ENCODE measurements at regions not wholly inside any gene's neighbourhood (a gene's known extent, or its start where the extent isn't known, plus 50 kb on each side); places are given as distances from the start of the nearest gene placed in this dataset.
A peak's percentile ranks its signal among the peaks of the same experiment; 100 is the strongest.

- CTCF ChIA-PET = interaction anchor here (0.7 kb wide), 1 partner anchor 27 kb away, joined by 3 read pairs; no protein-coding TSS in a partner anchor
- WGBS (ENCODE audit: missing lambda C conversion rate) = 3% methylated on average over 2 of the region's 2 CpGs
- H3K4me2 ChIP-seq = no peak overlapping the region
- DNase-seq (ENCODE audit: low read depth in 1 of 2, low spot score in 1 of 2) (no peak), FAIRE-seq (no peak), ATAC-seq (no peak)
- no peak overlapping the region for H3K4me3 ChIP-seq
- no peaks in the 10 kb centered on the region for H3K9me3 ChIP-seq
- POLR2A ChIA-PET = no interaction called here
- H3K27ac ChIP-seq = no peak overlapping the region
- no peaks in the 10 kb centered on the region for H3K4me1 ChIP-seq
- TF ChIP-seq NFE2L2 (conservative IDR thresholded peaks at IDR 0.05; ENCODE audit: low read length) (no peak), MYC (IDR thresholded peaks at IDR 0.05; ENCODE audit: borderline replicate concordance, low read length) (no peak), RCOR1 (IDR thresholded peaks at IDR 0.05; ENCODE audit: low read depth, low read length) (no peak), POLR2A (IDR thresholded peaks at IDR 0.05; ENCODE audit: low read length) (no peak), ZFP36 (IDR thresholded peaks at IDR 0.05; ENCODE audit: borderline replicate concordance, partially characterized antibody) (no peak), EHMT2 (IDR thresholded peaks at IDR 0.05; ENCODE audit: low read depth) (no peak), HDAC2 (IDR thresholded peaks at IDR 0.05) (no peak), HEYL (CRISPR knock-in tag; IDR thresholded peaks at IDR 0.05) (no peak), RAD21 (conservative IDR thresholded peaks at IDR 0.05 in 1 of 2, IDR thresholded peaks at IDR 0.05 in 1 of 2) (no peak), HOXB5 (CRISPR knock-in tag; IDR thresholded peaks at IDR 0.05) (no peak), ZC3H11A (IDR thresholded peaks at IDR 0.05) (no peak), KDM5A (IDR thresholded peaks at IDR 0.05) (no peak)
- TF ChIP-seq, protein P1, sequence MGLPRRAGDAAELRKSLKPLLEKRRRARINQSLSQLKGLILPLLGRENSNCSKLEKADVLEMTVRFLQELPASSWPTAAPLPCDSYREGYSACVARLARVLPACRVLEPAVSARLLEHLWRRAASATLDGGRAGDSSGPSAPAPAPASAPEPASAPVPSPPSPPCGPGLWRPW (IDR thresholded peaks at IDR 0.05) = no peak
- TF ChIP-seq, protein P2, sequence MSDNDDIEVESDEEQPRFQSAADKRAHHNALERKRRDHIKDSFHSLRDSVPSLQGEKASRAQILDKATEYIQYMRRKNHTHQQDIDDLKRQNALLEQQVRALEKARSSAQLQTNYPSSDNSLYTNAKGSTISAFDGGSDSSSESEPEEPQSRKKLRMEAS (IDR thresholded peaks at IDR 0.05) = no peak
Observed at GRCh38 chr11:30705913-30706675, 119.9 kb upstream of the MPPED2 start.

- Histone ChIP-seq H3K27ac (no peak overlapping the region), H3K4me1 (no peaks in the 10 kb centered on the region), H3K4me2 (no peak overlapping the region), H3K9me3 (no peaks in the 10 kb centered on the region), H3K4me3 (no peak overlapping the region)
- no peak for TF ChIP-seq RNF2 (IDR thresholded peaks at IDR 0.05; ENCODE audit: borderline replicate concordance, low read depth)
- peak; percentile 73 for TF ChIP-seq MAFK (IDR thresholded peaks at IDR 0.05; ENCODE audit: partially characterized antibody)
- TF ChIP-seq MYC (IDR thresholded peaks at IDR 0.05; ENCODE audit: borderline replicate concordance, low read length) = no peak
- no peak for DNase-seq (ENCODE audit: low read depth in 1 of 2, low spot score in 1 of 2)
- no peak for ATAC-seq
- WGBS (ENCODE audit: missing lambda C conversion rate) = 11% methylated on average over 2 of the region's 2 CpGs
- FAIRE-seq = no peak
- POLR2A ChIA-PET = no interaction called here
- CTCF ChIA-PET = no interaction called here
Observed at GRCh38 chr11:30698425-30698824, 112.3 kb upstream of the MPPED2 start.

DNA sequence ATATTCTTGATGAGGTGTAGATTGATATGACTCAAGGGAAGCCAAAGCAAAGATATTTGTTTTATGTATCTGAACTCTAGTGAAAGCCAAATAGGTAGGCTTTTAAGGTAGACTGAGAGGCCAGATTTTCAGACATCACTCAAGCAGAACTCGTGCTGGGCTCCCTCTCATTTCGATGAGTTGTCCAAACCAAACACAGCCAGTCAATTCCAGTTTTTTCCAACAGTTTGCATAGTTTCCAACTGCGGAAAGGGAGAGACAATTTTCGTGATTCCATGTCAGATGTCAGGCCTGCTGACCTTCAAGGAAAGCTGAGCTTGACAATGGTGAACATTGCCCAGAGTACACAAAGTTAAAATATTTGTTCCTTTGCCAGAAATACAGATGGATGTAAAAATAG is 110.9 kb upstream of the MPPED2 start:
- ChIA-PET CTCF (no interaction called here), POLR2A (no interaction called here)
- ATAC-seq (no peak), FAIRE-seq (no peak), DNase-seq (ENCODE audit: low read depth in 1 of 2, low spot score in 1 of 2) (no peak)
- TF ChIP-seq HDAC2 (IDR thresholded peaks at IDR 0.05) = no peak
- TF ChIP-seq JUNB (IDR thresholded peaks at IDR 0.05) = no peak
- TF ChIP-seq CBX2 (IDR thresholded peaks at IDR 0.05; ENCODE audit: borderline replicate concordance, low read depth) = no peak
- TF ChIP-seq SMC3 (IDR thresholded peaks at IDR 0.05) = no peak
- no peak for TF ChIP-seq HOXA7 (CRISPR knock-in tag; IDR thresholded peaks at IDR 0.05)
- TF ChIP-seq FOSB (CRISPR knock-in tag; IDR thresholded peaks at IDR 0.05) = no peak
- no peak for TF ChIP-seq RARB (CRISPR knock-in tag; IDR thresholded peaks at IDR 0.05)
- TF ChIP-seq EHMT2 (IDR thresholded peaks at IDR 0.05; ENCODE audit: low read depth) = no peak
- no peak for TF ChIP-seq RCOR1 (IDR thresholded peaks at IDR 0.05; ENCODE audit: low read depth, low read length)
- TF ChIP-seq NFE2L2 (conservative IDR thresholded peaks at IDR 0.05; ENCODE audit: low read length) = no peak
- no peak for TF ChIP-seq RAD21 (conservative IDR thresholded peaks at IDR 0.05 in 1 of 2, IDR thresholded peaks at IDR 0.05 in 1 of 2)
- no peak for TF ChIP-seq HEYL (CRISPR knock-in tag; IDR thresholded peaks at IDR 0.05)
- TF ChIP-seq HOXB13 (CRISPR knock-in tag; IDR thresholded peaks at IDR 0.05; ENCODE audit: low read depth) = no peak
- no peak for TF ChIP-seq NR3C1 (IDR thresholded peaks at IDR 0.05)
- Histone ChIP-seq H3K4me1 (no peaks in the 10 kb centered on the region), H3K4me3 (no peak overlapping the region), H3K27ac (no peak overlapping the region), H3K4me2 (no peak overlapping the region), H3K9me3 (no peaks in the 10 kb centered on the region)
- WGBS (ENCODE audit: missing lambda C conversion rate) = 0% methylated on average over 4 of the region's 4 CpGs
